DMS 273 treated with DMSO at 0.1 percent for 48 hours (cell line): ENCODE measurements at regions not wholly inside any gene's neighbourhood (a gene's known extent, or its start where the extent isn't known, plus 50 kb on each side); places are given as distances from the start of the nearest gene placed in this dataset.
"Not testable (repeated sequence)": the region's sequence is repeated elsewhere in the genome, so short reads cannot be mapped to it uniquely, and the experiment has no call there.

ENCODE experiments used
- DNase-seq: peaks from one replicate; lab custom pipeline; 2025; lab: John Stamatoyannopoulos, UW

DNA sequence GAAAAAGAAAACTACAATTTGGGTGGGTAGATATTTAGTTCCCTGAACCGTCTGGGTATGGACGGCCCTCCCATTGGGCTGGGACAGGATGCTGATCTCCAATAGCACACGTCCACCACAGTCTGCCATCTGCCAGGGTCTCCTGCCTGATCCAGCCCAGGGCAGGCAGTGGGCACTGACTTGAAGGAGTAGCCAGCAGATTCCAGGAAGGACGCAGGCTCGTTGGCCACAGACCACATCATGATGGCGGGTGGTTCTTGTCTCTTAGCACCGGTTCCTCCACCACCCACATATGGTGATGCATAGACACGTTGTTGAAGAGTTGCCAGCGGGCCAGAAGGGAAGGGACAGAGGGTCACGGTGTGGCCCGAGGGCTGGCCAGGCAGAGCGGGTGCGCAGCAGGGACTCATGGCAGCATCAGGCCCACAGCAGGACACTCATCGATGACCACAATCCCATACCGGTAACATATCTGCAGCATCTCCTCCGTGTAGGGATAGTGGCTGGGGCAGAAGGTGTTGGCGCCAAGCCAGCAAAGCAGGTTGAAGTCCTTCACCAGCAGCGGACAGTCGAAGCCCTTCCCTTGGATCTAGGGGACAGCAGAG is 155.8 kb upstream of the FAM174A start:
- not testable (repeated sequence) for DNase-seq

DNA sequence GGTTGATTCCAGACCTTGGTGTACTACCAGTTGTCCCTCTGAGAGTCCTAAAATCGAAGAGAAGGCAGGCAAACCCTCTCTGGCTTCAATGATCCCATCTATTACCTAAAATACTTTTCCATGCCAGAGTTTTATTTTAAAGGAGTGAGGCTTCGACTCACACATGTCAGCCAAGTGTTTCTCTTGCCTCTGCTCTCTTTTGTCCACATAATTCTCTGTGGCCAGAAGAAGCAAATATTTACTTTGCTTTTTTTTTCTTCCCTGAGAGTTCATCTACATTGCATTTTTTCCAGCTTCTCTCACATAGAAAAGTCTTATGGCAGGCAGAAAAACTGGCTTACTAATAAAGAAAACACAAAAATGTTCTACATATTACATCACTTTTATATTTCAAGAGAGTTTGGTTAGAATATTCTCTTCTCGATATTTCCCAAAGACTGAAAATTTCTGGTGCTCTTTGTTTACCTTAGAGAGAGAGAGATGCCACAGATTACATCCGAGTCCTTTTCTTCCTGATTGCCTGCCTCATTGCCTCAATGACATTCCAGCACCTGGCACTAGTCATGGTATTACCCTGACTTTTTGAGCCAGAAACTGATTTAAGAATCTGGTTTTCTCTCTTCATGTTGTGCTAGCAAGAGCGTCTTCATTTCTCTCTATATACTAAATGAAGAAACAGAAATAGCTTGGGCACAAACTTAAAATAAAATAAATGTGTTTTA is 170.3 kb upstream of the FAM174A start:
- DNase-seq: not testable (repeated sequence)

DNA sequence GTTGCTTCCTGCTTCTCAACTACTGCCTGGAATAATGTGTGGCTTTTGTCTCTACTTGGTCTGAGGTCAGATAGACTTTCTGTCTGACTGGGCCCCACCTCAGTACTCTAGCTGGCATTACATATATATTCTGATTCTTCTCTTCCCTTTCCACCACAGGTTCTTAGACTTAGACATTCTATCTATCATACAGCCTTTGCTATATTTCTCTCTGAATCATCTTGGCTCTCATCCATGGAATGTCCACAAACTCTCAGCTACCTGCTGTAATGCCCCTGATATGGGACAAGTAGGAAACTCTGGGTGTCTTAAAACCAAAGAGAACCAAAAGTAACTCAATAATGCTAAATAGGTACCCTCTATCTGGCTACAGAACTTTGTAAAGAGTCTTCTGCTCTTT is 170.8 kb upstream of the FAM174A start:
- not testable (repeated sequence) for DNase-seq

DNA sequence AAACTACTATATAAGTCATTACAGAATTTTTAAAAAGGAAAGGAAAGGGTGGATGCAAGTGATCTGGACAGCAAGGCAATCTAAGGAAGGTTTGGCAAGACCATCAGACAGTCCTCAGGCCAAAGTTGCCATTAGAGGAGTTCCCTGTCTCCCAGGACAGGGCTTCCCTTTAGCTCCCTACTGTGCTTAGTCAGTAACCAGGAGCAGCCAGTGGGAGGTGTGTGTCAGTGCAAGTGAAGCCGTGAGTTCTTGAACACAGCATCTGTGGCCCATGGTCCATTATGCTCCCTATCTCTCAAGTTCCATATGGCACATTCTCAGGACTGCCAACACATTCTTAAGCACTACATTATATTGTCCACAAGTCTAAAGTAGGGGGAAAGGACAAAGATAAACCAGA is 175.2 kb upstream of the FAM174A start:
- not testable (repeated sequence) for DNase-seq

DNA sequence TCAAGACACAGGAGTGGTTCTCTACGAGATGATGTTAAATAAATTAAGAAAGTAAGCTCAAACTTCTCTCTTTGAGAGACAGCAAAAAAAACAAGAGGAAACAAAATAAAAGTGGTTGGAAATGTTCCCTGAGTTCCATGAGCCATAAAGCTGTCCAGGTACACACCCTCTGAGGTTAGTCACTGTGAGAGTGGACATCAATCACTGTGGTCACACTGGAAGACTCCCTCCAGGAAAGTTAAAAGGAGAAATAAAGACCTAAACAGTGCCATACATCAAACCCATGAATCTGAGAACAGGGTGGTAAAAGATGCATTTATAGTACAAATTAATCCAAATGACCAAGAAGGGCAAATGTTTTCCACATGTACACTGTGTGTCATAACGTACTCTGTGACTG is 188.9 kb upstream of the FAM174A start:
- not testable (repeated sequence) for DNase-seq

DNA sequence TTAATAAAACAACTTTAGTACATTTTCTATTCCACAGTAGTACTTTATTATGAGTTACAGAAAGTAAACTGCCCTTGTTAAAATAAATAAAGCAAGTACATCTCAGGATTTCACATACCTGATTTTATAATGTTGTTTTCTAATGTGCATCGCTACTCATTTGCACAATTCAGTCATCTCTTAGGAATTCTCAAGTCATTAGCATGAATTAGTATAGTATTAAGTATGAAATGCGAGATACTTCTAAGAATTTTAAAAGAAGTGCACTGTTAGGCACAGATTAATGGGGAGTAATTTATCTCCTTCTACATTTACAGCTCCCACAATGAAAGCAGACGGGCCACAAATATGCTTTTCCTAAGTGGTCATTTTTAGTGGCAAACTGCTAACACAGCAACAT is 193.7 kb upstream of the FAM174A start:
- DNase-seq: not testable (repeated sequence)

DNA sequence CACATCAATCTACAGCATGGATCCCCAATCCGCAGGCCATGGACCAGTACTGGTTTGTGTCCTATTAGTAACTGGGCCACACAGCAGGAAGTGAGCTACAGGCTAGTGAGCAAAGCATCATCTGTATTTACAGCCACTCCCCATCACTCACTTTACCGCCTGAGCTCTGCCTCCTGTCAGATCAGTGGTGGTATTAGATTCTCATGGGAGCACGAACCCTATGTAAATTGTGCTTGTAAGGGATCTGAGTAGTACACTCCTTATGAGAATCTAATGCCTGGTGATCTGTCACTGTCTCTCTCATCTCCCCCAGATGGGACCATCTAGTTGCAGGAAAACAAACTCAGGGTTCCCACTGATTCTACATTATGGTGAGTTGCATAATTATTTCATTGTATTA is 212.7 kb upstream of the FAM174A start:
- DNase-seq: no peak

DNA sequence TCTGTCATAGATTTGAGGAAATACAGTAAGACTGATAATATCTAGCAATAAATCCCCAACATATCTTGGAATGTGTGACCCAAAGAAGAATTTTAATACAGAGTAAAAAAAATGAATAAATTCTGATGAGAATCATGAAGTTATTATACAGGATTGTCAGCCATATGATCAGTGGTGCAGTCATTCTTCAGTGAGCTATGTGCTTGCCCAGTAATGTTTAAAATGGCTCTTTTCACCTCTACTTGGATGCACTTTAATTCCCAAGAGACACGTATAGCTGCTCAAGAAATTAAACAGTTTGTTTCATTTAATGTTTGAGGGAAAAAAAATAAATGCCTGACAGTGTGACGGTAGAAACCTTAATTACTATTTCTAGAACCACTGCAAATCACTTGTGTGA is 215.3 kb upstream of the FAM174A start:
- DNase-seq: no peak

DNA sequence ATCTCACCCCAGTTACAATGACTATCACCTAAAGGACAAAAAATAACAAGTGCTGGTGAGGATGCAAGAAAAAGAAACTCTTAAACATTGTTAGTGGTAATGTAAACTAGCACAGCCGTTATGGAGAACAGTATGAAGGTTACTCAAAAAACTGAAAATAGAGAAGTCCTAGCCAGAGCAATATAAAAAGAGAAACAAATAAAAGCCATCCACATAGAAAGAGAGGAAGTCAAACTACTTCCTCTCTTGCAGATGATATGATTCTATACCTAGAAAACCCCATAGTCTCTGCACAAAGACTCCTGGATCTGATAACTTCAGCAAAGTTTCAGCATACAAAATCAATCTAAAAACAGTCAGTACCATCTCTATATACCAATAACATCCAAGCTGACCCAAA is 221.5 kb upstream of the FAM174A start:
- no peak for DNase-seq

DNA sequence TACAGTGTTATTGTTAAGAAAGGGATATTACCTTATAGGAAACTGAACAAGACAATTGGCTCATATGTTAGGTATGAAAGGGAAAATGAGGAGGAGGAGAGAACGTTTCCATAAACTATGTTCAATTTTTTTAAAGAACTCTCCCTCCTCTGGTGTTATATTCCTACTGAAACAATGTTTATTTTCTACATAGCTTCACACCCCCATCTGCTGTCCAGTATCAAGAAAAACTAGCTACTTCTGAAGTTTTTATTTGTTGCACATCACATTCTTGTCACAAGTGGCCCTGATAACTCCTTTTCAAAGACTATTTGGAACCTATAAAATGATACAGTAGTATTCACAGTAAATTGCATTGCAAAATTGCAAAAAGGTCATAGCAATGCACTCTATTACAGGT is 223.4 kb upstream of the FAM174A start:
- DNase-seq: no peak

DNA sequence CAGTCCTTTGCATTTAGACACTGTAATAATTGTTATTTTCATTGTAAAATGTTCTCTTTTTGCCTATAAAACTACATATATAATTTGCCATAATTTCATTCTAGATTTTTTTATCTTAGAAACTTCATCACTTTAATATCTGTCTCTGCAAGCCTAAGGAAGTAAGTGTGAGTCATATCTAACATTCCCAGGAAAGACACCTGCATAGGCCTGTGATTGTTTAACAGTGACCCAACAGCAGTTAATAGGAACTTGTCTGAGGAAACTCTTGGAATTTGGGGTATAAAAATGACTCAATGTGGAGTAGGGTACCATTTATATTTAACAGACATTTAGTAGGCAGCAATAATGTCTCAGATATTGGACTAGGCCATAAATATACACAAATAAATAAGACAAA is 229.2 kb upstream of the FAM174A start:
- DNase-seq: no peak

DNA sequence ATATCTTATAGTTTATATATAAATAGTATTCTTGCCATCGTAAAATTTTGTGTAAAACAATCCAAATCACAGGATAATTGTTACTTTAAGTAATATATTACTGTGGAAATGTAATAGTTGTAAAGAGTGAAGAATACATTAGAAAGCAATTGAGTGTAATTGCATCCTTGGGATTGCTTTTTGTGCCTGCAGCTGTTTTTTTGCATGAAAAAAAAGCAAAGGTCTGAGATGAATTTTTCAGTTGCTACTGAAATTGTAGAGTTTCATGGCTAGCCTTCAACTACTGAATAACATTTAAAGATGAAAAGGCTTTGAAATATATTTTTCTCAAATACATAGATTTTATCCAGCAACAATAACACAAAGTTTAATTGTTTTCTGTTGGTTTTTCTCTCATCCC is 232.0 kb upstream of the FAM174A start:
- DNase-seq: no peak

DNA sequence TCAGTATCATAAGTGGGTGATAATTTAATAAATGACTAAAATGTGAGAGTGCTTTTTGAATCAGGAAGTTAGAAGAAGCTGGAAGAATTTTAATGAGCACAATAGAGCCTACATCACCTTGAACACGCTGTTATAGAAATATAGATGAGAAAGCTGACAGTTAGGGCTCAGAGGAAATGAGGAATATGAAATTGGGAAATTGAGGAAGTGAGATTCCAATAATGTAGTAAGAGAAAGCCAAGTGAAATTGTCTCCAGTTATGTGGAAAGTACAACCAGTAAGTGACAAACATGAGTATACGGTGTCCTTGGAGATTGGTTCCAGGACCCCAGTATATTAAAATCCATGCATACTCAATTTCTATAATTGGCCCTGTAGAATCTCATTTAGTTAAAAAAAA is 235.9 kb upstream of the FAM174A start:
- DNase-seq: no peak

DNA sequence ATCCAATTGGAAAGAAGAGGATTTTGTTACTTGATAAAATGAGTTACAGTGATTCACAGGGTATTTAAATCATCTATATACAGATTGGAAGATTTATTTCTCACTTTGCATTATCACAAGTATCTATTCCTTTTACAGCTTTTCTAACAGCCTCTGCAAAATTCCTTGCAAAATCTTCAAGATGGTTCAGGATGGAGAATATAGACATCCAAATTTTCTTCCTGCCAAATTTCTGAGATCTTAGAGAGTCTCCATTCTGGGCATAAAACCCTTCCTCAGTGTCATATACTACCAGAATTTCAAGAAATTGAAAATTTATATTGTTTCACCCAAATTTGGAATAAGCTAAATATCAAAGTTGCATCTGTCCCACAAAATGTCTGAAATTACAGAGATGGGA is 259.1 kb upstream of the FAM174A start:
- DNase-seq: no peak

DNA sequence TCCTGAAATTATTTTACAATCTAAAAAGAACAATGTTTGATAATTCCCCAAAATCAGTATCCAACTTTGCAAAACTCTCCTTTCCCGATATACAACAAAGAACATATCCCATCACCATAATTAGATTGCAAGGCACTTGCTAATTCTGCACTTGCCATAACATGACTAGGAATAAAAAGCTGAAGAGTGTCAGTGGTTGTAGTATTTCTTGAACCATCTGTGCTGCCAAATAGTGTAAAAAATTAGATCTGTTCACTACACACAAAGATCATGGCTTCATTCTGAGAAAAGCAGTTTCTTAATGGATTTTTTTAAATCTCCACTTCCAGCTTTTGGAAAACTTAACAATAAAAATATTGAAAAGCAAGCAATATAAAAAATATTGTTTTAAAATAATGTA is 259.5 kb upstream of the FAM174A start:
- DNase-seq: no peak

DNA sequence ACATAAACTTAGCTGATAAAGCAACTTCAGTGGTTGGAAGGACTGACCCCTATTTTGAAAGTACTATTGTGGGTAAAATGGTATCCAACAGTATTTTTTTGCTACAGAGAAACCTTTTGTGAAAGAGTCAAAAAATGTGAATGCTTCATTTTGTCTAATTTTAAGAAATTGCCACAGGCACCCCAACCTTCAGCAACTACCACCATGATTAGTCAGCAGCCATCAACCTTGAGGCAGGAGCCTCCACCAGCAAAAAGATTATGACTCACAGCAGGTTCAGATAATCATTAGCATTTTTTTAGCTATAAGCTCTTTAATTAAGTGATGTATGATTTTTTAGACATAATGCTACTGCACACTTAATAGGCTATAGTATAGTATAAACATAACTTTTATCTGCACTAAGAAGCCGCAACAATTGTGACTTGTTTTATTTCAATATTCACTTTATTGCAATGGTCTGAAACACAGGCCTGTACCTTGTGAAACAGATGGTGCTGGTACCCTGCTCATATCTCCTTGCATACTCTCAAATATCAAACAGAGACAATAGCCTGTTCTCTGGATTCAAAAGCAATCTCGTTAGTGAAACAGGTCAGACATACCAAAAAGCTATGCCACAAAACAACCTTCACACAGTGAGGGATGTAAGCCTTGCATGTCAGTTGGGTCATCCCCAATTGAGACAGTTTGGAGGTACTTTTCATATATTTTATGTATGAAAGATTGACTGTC is 261.2 kb upstream of the FAM174A start:
- no peak for DNase-seq

DNA sequence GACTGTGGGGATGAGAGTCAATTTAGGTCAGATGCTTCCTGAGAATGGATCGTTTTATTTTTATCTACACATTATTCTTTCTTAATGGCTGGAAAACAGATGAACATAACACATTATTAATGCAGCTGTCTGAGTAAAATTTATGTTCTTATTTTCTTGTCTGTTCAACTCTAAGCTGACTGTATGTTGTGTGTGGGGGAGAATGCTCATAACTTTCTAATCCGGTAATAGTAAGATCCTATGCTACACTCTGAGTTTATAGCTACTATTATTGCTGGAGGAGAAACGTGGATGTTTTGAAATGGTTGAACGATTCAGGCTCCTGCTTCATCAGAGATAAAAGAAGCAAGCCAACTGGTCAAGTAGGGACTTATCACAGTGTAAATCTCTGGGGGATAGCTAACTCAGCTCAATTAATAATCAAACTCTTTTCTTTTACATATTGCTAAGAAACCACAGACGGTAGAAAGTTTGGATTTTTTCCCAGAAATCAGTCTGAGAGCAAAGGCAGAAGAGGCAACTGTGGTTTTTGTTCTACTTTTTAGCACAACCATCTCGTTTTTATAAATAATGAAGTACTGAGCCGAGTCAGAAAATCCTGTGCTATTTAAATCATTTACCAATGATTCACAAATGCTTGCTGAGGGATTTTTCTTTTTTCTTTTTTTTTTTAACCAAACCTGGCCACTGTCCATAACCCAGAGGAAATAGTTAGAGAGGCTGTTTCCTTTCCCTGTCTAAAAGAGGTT is 265.0 kb upstream of the FAM174A start:
- DNase-seq: no peak

DNA sequence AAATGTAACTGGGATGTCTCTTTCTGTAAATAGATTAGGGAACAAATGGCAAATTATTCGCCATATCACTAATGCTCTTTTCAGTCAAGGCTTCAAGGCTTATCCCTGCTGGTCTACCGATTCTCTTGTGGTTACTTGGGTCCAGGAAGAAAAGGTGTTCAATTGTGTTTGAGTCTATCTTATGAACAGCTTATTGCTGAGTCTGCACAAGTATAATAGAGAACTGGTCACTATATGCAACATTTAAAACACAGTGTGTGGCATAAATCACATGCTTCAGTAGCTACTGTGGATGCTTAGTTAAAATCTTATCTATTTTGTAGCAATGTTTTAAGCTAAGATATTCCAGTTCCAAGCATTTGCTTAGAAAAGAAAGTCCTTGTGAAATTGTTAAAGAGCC is 274.2 kb upstream of the FAM174A start:
- DNase-seq: no peak

DNA sequence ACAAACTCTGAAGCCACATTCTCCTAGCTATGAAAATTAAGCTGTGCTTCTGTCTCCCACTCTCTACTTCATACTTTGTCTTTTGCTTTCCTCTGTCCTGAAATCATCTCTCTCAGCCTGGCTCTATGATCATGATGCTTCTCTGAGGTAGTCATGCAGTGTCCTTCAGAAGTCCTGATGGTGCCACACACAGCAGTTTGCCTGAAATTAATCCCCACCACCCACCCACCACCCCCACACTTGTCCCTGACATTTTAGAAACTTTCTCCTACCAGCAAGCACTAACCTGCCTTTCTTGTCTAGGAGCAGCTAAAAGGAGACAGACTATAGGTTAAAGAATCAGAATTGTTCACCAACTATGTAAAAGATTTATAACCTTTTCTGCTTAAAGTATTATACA is 282.2 kb upstream of the FAM174A start:
- no peak for DNase-seq

DNA sequence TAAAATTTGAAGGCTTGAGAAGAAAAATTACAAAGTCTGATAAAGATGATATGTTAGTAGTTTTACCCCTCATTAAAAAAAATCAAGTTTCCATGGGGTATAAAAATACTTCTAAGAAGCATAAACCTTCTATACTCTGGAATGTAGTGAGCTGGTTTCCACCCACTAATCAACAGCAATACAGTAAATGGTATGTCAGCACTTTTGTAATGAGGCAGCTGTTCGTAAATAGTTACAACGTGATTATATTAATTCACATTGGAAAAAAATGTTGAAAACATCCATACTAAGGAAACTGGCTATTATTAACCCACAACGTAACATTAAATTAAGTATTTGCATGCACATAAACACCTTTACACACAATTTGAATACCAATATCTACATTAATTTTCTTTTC is 283.1 kb upstream of the FAM174A start:
- DNase-seq: no peak

DNA sequence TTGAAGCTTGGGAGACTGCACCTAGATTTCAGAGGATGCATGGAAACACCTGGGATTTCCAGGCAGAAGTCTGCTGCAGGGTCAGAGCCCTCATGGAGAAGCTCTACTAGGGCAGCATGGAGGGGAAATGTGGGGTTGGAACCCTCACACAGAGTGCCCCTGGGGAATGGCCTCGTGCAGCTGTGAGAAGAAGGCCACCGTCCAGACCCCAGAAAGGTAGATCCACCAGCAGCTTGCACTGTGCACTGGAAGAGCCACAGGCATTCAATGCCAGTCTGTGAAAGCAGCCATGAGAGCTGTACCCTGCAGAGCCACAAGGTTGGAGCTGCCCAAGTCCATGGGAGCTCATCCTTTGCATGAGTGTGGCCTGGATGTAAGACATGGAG is 285.3 kb upstream of the FAM174A start:
- no peak for DNase-seq

DNA sequence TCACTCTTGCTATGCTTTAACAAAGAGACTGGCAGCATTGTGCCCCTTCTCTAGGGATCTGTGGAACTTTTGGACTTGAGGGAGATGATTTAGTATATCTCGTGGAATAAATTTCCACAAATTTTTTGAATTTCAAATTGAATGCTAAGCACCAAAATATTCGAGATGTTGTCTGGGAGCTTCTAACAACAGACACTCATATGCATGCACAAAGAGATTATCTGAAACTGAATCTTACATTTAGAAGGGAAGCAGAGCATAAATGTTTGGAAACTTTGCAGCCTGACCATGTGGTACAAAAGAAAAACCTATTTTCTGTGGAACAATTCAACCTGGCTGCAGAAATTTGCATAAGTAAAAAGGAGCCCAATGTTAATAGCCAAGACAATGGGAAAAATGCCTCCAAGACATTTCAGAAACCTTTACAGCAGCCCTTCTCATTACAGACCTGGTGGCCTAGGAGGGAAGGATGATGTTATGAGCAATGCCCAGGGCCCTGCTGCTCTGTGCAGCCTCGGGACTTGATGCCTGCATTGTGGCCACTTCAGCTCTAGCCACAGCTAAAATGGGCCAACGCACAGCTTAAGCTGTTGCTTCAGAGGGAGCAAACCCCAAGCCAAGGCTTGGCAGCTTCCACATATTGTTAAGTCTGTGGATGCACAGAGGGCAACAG is 285.8 kb upstream of the FAM174A start:
- DNase-seq: no peak
